DND-41 (cell line): ENCODE measurements at regions not wholly inside any gene's neighbourhood (a gene's known extent, or its start where the extent isn't known, plus 50 kb on each side); places are given as distances from the start of the nearest gene placed in this dataset.

Experiments used
- ATAC-seq: fragments of 200-7000 bp; cut with Tn5 transposase; 3 replicates; pipeline ENCODE4 v1.9.1; 2021; ENCODE audit warnings: low read depth; ENCODE audit not compliant: insufficient read depth
- DNase-seq: peaks from one replicate; pipeline ENCODE4 v3.0.0-alpha.2; 2020
- H2AFZ ChIP-seq: 2 replicates; pipeline ENCODE4 v1.6.0; 2012; ENCODE audit warnings: low read depth, low read length
- H3K27ac ChIP-seq: 2 replicates; pipeline ENCODE4 v1.5.1; 2012; ENCODE audit warnings: low read length, inconsistent platforms
- H3K27me3 ChIP-seq: fragments of 200-600 bp; sonication (generic); 2 replicates; pipeline ENCODE4 v1.6.0; 2012; ENCODE audit warnings: low read length, mild to moderate bottlenecking, inconsistent platforms; ENCODE audit not compliant: insufficient read depth, poor library complexity
- H3K36me3 ChIP-seq: 2 replicates; pipeline ENCODE4 v1.5.1; 2012; ENCODE audit warnings: low read length, inconsistent platforms; ENCODE audit not compliant: insufficient read depth
- H3K4me1 ChIP-seq: 2 replicates; pipeline ENCODE4 v1.5.1; 2012; ENCODE audit warnings: mild to moderate bottlenecking, low read length; ENCODE audit not compliant: insufficient read depth
- H3K4me2 ChIP-seq: 2 replicates; pipeline ENCODE4 v1.6.0; 2012; ENCODE audit warnings: mild to moderate bottlenecking, moderate library complexity, low read length, inconsistent platforms; ENCODE audit not compliant: insufficient read depth
- H3K4me3 ChIP-seq, 2 experiments: fragments of 200-600 bp in 1 of 2; shearing (Covaris generic) in 1 of 2; 2 replicates each; pipeline ENCODE4 v1.5.1; 2012 to 2016; ENCODE audit warnings: inconsistent platforms in 2 of 2, low read length in 2 of 2, mild to moderate bottlenecking in 2 of 2, low read depth in 1 of 2, moderate library complexity in 1 of 2
- H3K79me2 ChIP-seq: 2 replicates; pipeline ENCODE4 v1.6.0; 2012; ENCODE audit warnings: low read length, inconsistent platforms; ENCODE audit not compliant: insufficient read depth
- H3K9ac ChIP-seq: 2 replicates; pipeline ENCODE4 v1.6.0; 2012; ENCODE audit warnings: low read depth, mild to moderate bottlenecking, inconsistent platforms, low read length, moderate library complexity
- H3K9me3 ChIP-seq: 2 replicates; pipeline ENCODE4 v1.5.1; 2012; ENCODE audit warnings: low read length, moderate library complexity, mild to moderate bottlenecking, inconsistent platforms; ENCODE audit not compliant: insufficient read depth, severe bottlenecking
- H4K20me1 ChIP-seq: 2 replicates; pipeline ENCODE4 v1.6.0; 2012; ENCODE audit warnings: low read length; ENCODE audit not compliant: insufficient read depth
- EZH2 ChIP-seq: IDR thresholded peaks from 3 replicates; pipeline ENCODE4 v1.6.1; 2012; ENCODE audit warnings: borderline replicate concordance, low read depth, mild to moderate bottlenecking, moderate library complexity, low read length, inconsistent platforms; ENCODE audit not compliant: severe bottlenecking
- TF ChIP-seq, protein P1 (sequence below): IDR thresholded peaks from 2 replicates; pipeline ENCODE4 v1.5.1; 2012; ENCODE audit warnings: borderline replicate concordance, low read length, moderate library complexity, mild to moderate bottlenecking; ENCODE audit not compliant: poor library complexity, severe bottlenecking; ENCODE audit errors: extremely low read depth

DNA sequence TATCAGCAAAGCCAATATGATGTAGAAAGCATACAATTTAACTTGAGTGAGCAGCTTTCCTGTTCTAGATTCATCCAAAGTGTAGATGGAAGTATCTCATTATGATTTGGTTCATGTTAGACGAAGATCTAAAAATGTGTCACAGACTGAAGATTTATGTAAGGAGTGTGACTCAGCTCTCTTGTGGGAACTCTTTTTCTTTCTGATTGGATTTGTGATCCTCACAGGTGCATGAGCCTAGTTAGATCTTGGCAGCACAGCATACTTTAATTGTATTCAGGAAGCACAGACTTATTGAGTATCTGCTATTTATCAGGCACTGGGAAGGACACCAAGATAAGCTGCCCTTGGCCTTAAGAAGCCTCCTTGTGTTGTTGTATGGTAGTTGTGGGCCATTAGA, 147.1 kb downstream of the C11orf91 start:
- no peak for DNase-seq
- Histone ChIP-seq H3K36me3 (no peaks in the 10 kb centered on the region), H3K79me2 (no peaks in the 10 kb centered on the region), H3K9me3 (no peaks in the 10 kb centered on the region), H3K4me2 (no peak overlapping the region), H3K9ac (no peak overlapping the region), H3K4me3 (no peak overlapping the region), H2AFZ (no peak overlapping the region), H4K20me1 (no peaks in the 10 kb centered on the region), H3K4me1 (no peaks in the 10 kb centered on the region), H3K27ac (no peak overlapping the region), H3K27me3 (peaks cover 4% of the 10 kb centered on the region)
- no peak for ATAC-seq
- TF ChIP-seq, protein P1, sequence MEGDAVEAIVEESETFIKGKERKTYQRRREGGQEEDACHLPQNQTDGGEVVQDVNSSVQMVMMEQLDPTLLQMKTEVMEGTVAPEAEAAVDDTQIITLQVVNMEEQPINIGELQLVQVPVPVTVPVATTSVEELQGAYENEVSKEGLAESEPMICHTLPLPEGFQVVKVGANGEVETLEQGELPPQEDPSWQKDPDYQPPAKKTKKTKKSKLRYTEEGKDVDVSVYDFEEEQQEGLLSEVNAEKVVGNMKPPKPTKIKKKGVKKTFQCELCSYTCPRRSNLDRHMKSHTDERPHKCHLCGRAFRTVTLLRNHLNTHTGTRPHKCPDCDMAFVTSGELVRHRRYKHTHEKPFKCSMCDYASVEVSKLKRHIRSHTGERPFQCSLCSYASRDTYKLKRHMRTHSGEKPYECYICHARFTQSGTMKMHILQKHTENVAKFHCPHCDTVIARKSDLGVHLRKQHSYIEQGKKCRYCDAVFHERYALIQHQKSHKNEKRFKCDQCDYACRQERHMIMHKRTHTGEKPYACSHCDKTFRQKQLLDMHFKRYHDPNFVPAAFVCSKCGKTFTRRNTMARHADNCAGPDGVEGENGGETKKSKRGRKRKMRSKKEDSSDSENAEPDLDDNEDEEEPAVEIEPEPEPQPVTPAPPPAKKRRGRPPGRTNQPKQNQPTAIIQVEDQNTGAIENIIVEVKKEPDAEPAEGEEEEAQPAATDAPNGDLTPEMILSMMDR, result no peak
- TF ChIP-seq EZH2, result no peak

- Histone ChIP-seq H3K4me1 (no peaks in the 10 kb centered on the region), H3K79me2 (no peaks in the 10 kb centered on the region), H3K4me2 (no peak overlapping the region), H3K9me3 (no peaks in the 10 kb centered on the region), H3K36me3 (no peaks in the 10 kb centered on the region), H3K27ac (no peak overlapping the region), H3K27me3 (peaks cover 4% of the 10 kb centered on the region), H3K9ac (no peak overlapping the region), H3K4me3 (no peak overlapping the region), H4K20me1 (no peaks in the 10 kb centered on the region), H2AFZ (no peak overlapping the region)
- DNase-seq (no peak), ATAC-seq (no peak)
- TF ChIP-seq, protein P1, result no peak
- no peak for TF ChIP-seq EZH2
These were observed 147.9 kb downstream of the C11orf91 start for GRCh38 chr11:33552756-33553155.

DNA sequence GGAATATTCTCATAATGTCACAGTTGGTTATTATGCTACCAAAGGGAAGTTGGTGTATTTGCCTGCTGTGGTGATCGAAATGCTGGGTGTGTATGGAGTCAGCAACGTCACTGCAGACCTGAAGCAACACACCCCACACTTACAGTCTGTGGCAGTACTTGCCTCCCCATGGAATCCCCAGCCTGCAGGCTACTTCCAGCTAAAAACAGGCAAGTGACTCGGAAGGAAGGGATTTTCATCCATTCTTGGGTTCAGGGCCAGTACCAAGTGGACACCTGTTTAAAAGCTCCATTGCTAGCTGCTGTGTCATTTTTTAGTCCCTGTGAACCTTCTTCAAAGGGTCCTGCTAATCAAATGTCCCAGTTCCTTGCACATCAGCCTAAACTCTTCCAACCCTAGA, 149.6 kb downstream of the C11orf91 start:
- Histone ChIP-seq H3K79me2 (no peaks in the 10 kb centered on the region), H3K27me3 (peaks cover 7% of the 10 kb centered on the region), H3K4me3 (no peak overlapping the region), H4K20me1 (no peaks in the 10 kb centered on the region), H3K4me1 (no peaks in the 10 kb centered on the region), H3K9ac (no peak overlapping the region), H3K27ac (no peak overlapping the region), H2AFZ (no peak overlapping the region), H3K9me3 (no peaks in the 10 kb centered on the region), H3K4me2 (no peak overlapping the region), H3K36me3 (no peaks in the 10 kb centered on the region)
- ATAC-seq (no peak), DNase-seq (no peak)
- TF ChIP-seq, protein P1, result no peak
- TF ChIP-seq EZH2, result no peak

GRCh38 chr11:33549483-33549882, 151.1 kb downstream of the C11orf91 start:
- DNase-seq, result no peak
- Histone ChIP-seq H3K4me2 (no peak overlapping the region), H4K20me1 (no peaks in the 10 kb centered on the region), H3K9me3 (no peaks in the 10 kb centered on the region), H3K4me3 (no peak overlapping the region), H3K36me3 (no peaks in the 10 kb centered on the region), H3K4me1 (no peaks in the 10 kb centered on the region), H3K79me2 (no peaks in the 10 kb centered on the region), H3K27me3 (peaks cover 7% of the 10 kb centered on the region), H3K27ac (no peak overlapping the region), H2AFZ (no peak overlapping the region), H3K9ac (no peak overlapping the region)
- no peak for ATAC-seq
- TF ChIP-seq, protein P1, result no peak
- no peak for TF ChIP-seq EZH2
